ENCODE measurements at regions not wholly inside any gene's neighbourhood (a gene's known extent, or its start where the extent isn't known, plus 50 kb on each side); places are given as distances from the start of the nearest gene placed in this dataset.

- no peak for DNase-seq
Measured at GRCh38 chr5:103458497-103459040, 104.0 kb downstream of the NUDT12 start.

GRCh38 chr5:103456476-103456875, 106.1 kb downstream of the NUDT12 start:
- DNase-seq = no peak

- DNase-seq = no peak
Measured at GRCh38 chr5:103455796-103456195, 106.8 kb downstream of the NUDT12 start.

GRCh38 chr5:103454770-103455169, 107.8 kb downstream of the NUDT12 start:
- DNase-seq = no peak

- DNase-seq = no peak
Measured at GRCh38 chr5:103452666-103453065, 109.9 kb downstream of the NUDT12 start.

GRCh38 chr5:103452089-103452488, 110.5 kb downstream of the NUDT12 start:
- DNase-seq = no peak

- no peak for DNase-seq
Measured at GRCh38 chr5:103451261-103451660, 111.3 kb downstream of the NUDT12 start.

GRCh38 chr5:103450333-103451061, 112.1 kb downstream of the NUDT12 start:
- DNase-seq = no peak

- no peak for DNase-seq
Measured at GRCh38 chr5:103446813-103447212, 115.8 kb downstream of the NUDT12 start.

- no peak for DNase-seq
Measured at GRCh38 chr5:103445426-103446035, 117.1 kb downstream of the NUDT12 start.

GRCh38 chr5:103444333-103445038, 118.1 kb downstream of the NUDT12 start:
- DNase-seq = no peak

- no peak for DNase-seq
Measured at GRCh38 chr5:103442750-103443149, 119.8 kb downstream of the NUDT12 start.

GRCh38 chr5:103441523-103441922, 121.1 kb downstream of the NUDT12 start:
- no peak for DNase-seq

- no peak for DNase-seq
Measured at GRCh38 chr5:103439007-103439406, 123.6 kb downstream of the NUDT12 start.

GRCh38 chr5:103436656-103437055, 125.9 kb downstream of the NUDT12 start:
- DNase-seq = no peak

- DNase-seq = no peak
Measured at GRCh38 chr5:103436112-103436511, 126.5 kb downstream of the NUDT12 start.

- peak; percentile 19 for DNase-seq
Measured at GRCh38 chr5:103435136-103435889, 127.3 kb downstream of the NUDT12 start.

GRCh38 chr5:103434057-103434456, 128.5 kb downstream of the NUDT12 start:
- no peak for DNase-seq

- no peak for DNase-seq
Measured at GRCh38 chr5:103433211-103433610, 129.4 kb downstream of the NUDT12 start.

GRCh38 chr5:103428923-103429322, 133.7 kb downstream of the NUDT12 start:
- DNase-seq = no peak

GRCh38 chr5:103428411-103428871, 134.1 kb downstream of the NUDT12 start:
- no peak for DNase-seq

GRCh38 chr5:103427326-103427725, 135.3 kb downstream of the NUDT12 start:
- no peak for DNase-seq

All from DMS79 (cell line).